PC-9 (cell line): ENCODE measurements at regions not wholly inside any gene's neighbourhood (a gene's known extent, or its start where the extent isn't known, plus 50 kb on each side); places are given as distances from the start of the nearest gene placed in this dataset.
"Not testable (repeated sequence)": the region's sequence is repeated elsewhere in the genome, so short reads cannot be mapped to it uniquely, and the experiment has no call there.

Experiments used
- BruUV-seq: library from RNA; stranded (reverse); fragments of 400-500 nt; replicated peaks from 2 replicates; lab custom pipeline; 2021; lab: Mats Ljungman, UMichigan
- CTCF ChIA-PET: fragments of 300-600 bp; sonication (Branson Sonifier 250); formaldehyde crosslinking; loops from one replicate; lab custom pipeline; 2022; ENCODE audit warnings: antibody characterized with exemption; lab: Charles Lee
- POLR2A ChIA-PET: fragments of 300-600 bp; sonication (Branson Sonifier 250); formaldehyde crosslinking; loops from one replicate; lab custom pipeline; 2022; ENCODE audit warnings: antibody characterized with exemption; ENCODE audit not compliant: unreplicated experiment; lab: Charles Lee
- DNase-seq, 2 experiments: peaks; one replicate each; pipeline versions ENCODE4 v3.0.0 to v3.0.0-alpha.2; 2015 to 2022; ENCODE audit warnings: mixed read lengths in 1 of 2
- H2AFZ ChIP-seq: fragments of 200-600 bp; sonication (generic); 2 replicates; pipeline ENCODE4 v1.8.1; 2017; ENCODE audit warnings: antibody characterized with exemption
- H3F3A ChIP-seq: fragments of 200-600 bp; sonication (generic); 2 replicates; pipeline ENCODE4 v1.8.1; 2017; ENCODE audit warnings: antibody characterized with exemption, mild to moderate bottlenecking, low read depth; ENCODE audit not compliant: insufficient read depth
- H3K27ac ChIP-seq: fragments of 200-600 bp; sonication (generic); 2 replicates; pipeline ENCODE4 v1.6.1; 2016; ENCODE audit warnings: mixed run types
- H3K27me3 ChIP-seq: fragments of 200-600 bp; sonication (generic); 2 replicates; pipeline ENCODE4 v1.6.1; 2016; ENCODE audit warnings: low read depth, mixed run types; ENCODE audit not compliant: insufficient read depth
- H3K36me3 ChIP-seq: fragments of 200-600 bp; sonication (generic); 2 replicates; pipeline ENCODE4 v1.6.1; 2016; ENCODE audit warnings: low read depth, mixed run types
- H3K4me1 ChIP-seq: fragments of 200-600 bp; sonication (generic); replicated peaks from 2 replicates; pipeline ENCODE4 v1.6.1; 2016; ENCODE audit warnings: mixed run types; ENCODE audit not compliant: insufficient read depth
- H3K4me2 ChIP-seq: fragments of 200-600 bp; sonication (generic); 2 replicates; pipeline ENCODE4 v1.6.1; 2017; ENCODE audit warnings: mixed run types
- H3K4me3 ChIP-seq: fragments of 200-600 bp; sonication (generic); 2 replicates; pipeline ENCODE4 v1.6.1; 2016; ENCODE audit warnings: mixed run types
- H3K79me2 ChIP-seq: fragments of 200-600 bp; sonication (generic); 2 replicates; pipeline ENCODE4 v1.6.1; 2017; ENCODE audit warnings: low read depth, mixed run types
- H3K9me2 ChIP-seq: fragments of 200-600 bp; sonication (generic); 2 replicates; pipeline ENCODE4 v1.8.1; 2017; ENCODE audit warnings: mild to moderate bottlenecking; ENCODE audit not compliant: insufficient read depth
- H3K9me3 ChIP-seq: fragments of 200-600 bp; sonication (generic); 2 replicates; pipeline ENCODE4 v1.8.1; 2016; ENCODE audit warnings: low read depth; ENCODE audit not compliant: insufficient read depth
- H4K20me1 ChIP-seq: fragments of 200-600 bp; sonication (generic); 2 replicates; pipeline ENCODE4 v1.8.1; 2017; ENCODE audit not compliant: insufficient read depth
- CTCF ChIP-seq: fragments of 200-600 bp; sonication (generic); conservative IDR thresholded peaks from 2 replicates; pipeline ENCODE4 v1.6.1; 2017; ENCODE audit warnings: mixed run types, antibody characterized with exemption, mild to moderate bottlenecking, moderate library complexity
- EZH2 ChIP-seq: fragments of 200-600 bp; sonication (generic); IDR thresholded peaks from 2 replicates; pipeline ENCODE4 v1.8.0; 2017; ENCODE audit warnings: antibody characterized with exemption, low read depth
- intact Hi-C: fragments of 100-400 bp; cut with micrococcal nuclease; formaldehyde crosslinking; loops from one replicate; pipeline ENCODE4 v1.10.0; 2022; ENCODE audit not compliant: unreplicated experiment

DNA sequence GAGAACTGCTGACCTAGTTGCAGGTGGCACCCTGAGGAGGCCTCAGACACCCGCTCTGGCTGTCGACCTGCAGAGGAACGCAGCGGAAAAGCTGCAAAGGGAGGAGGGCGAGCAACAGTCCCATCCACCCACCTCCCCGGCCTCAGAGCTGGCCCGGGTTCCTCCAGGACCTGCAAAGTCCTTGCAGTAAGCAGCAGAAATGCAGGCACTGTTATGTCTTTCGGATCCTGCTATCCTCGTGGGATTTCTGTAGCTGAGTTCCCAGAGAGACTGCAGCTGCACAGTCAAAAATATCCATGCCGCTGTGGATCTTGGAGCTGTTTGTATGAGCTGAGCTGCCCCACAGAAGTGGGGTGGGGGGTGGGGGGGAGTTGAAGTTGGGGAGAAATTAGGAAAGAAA lies 251.3 kb downstream of the ANKRD60 start:
- no peaks in the 10 kb centered on the region for H3K36me3 ChIP-seq
- no peak for DNase-seq
- no peak overlapping the region for H3K4me2 ChIP-seq
- intact Hi-C loops: no loop called here
- no peaks in the 10 kb centered on the region for H3K4me1 ChIP-seq
- TF ChIP-seq CTCF: no peak
- no peak for TF ChIP-seq EZH2
- H3F3A ChIP-seq: no peaks in the 10 kb centered on the region
- H3K9me2 ChIP-seq: no peaks in the 10 kb centered on the region
- H2AFZ ChIP-seq: no peak overlapping the region
- ChIA-PET POLR2A (no interaction called here), CTCF (no interaction called here)
- no peak overlapping the region for H3K4me3 ChIP-seq
- no peak overlapping the region for H3K27ac ChIP-seq
- no TSS peak for BruUV-seq
- H3K27me3 ChIP-seq: no peaks in the 10 kb centered on the region
- H4K20me1 ChIP-seq: no peaks in the 10 kb centered on the region
- no peaks in the 10 kb centered on the region for H3K9me3 ChIP-seq
- no peaks in the 10 kb centered on the region for H3K79me2 ChIP-seq

DNA sequence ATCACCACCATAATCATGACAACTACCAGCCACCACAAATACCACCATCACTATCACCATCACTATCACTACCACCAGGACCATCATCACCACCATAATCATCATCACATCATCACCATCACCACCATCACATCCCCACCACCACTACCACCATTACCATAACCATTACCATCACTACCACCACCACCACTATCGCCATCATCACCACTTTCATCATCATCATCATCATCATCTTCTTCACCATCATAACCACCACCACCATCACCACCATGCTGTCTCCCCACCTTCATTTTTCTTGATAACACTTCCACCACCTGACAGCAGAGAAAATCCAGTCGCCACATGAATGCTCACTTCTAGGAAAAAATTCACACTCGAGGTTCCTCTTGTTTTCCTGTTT lies 253.6 kb downstream of the ANKRD60 start:
- no peak for DNase-seq
- H3K9me2 ChIP-seq: no peaks in the 10 kb centered on the region
- no peak overlapping the region for H2AFZ ChIP-seq
- H3K27me3 ChIP-seq: no peaks in the 10 kb centered on the region
- no peaks in the 10 kb centered on the region for H4K20me1 ChIP-seq
- H3K27ac ChIP-seq: no peak overlapping the region
- intact Hi-C loops: no loop called here
- H3K4me3 ChIP-seq: no peak overlapping the region
- H3K36me3 ChIP-seq: no peaks in the 10 kb centered on the region
- H3F3A ChIP-seq: no peaks in the 10 kb centered on the region
- BruUV-seq: no TSS peak
- ChIA-PET POLR2A (interaction anchor here (0.6 kb wide), 1 partner anchor 332 kb away, joined by 5 read pairs; no protein-coding TSS in a partner anchor), CTCF (no interaction called here)
- H3K9me3 ChIP-seq: no peaks in the 10 kb centered on the region
- no peaks in the 10 kb centered on the region for H3K79me2 ChIP-seq
- H3K4me1 ChIP-seq: no peaks in the 10 kb centered on the region
- TF ChIP-seq EZH2 (no peak), CTCF (no peak)
- H3K4me2 ChIP-seq: no peak overlapping the region

DNA sequence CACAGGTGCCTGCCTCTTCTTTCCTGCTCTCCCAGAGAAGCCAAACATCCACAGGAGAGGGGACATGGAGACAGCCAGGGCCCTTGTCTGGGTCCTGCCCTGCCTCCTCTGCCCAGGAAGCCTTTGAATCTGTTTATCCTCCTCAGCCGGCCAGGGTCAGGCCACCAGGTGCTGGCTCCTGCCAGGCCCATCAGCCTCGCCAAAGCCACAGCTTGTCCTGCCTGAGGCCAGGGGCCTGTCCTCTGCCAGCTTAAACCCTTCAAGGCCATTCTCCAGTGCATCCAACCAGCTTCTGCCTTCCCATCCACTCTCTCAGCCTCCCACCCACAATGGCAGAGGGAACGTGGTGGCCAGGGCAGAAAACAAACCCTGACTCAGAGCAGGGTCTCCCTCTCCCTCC lies 254.6 kb downstream of the ANKRD60 start:
- TF ChIP-seq EZH2 (no peak), CTCF (no peak)
- Histone ChIP-seq H4K20me1 (no peaks in the 10 kb centered on the region), H3K27me3 (no peaks in the 10 kb centered on the region), H3K4me3 (no peak overlapping the region), H2AFZ (no peak overlapping the region), H3K4me2 (no peak overlapping the region), H3K9me3 (no peaks in the 10 kb centered on the region), H3F3A (no peaks in the 10 kb centered on the region), H3K9me2 (no peaks in the 10 kb centered on the region), H3K36me3 (no peaks in the 10 kb centered on the region), H3K27ac (no peak overlapping the region), H3K4me1 (no peaks in the 10 kb centered on the region), H3K79me2 (no peaks in the 10 kb centered on the region)
- intact Hi-C loops: no loop called here
- ChIA-PET POLR2A (no interaction called here), CTCF (interaction anchor here (0.6 kb wide), 2 partner anchors 203 to 206 kb away, joined by 3 to 4 read pairs; no protein-coding TSS in a partner anchor)
- BruUV-seq: no TSS peak
- no peak for DNase-seq

DNA sequence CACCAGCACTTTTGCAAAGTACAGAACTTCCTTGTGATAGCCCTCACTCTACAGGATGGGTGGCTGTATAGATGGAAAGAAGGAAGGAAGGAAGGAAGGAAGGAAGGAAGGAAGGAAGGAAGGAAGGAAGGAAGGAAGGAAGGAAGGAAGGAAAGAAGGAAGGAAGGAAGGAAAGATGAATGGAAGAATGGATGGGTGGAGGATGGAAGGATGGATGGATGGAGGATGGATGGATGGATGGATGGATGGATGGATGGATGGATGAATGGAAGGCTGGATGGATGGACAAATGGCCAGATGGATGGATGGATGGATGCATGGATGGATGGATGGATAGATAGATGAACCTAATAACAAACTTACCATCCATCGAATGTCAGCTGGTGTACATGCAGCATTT lies 256.9 kb downstream of the ANKRD60 start:
- H3F3A ChIP-seq, BruUV-seq, intact Hi-C loops, H3K27me3 ChIP-seq, H3K9me3 ChIP-seq, DNase-seq, H4K20me1 ChIP-seq, H3K79me2 ChIP-seq, POLR2A ChIA-PET, H3K9me2 ChIP-seq, H3K4me2 ChIP-seq, H3K4me3 ChIP-seq, CTCF ChIA-PET, H2AFZ ChIP-seq, H3K27ac ChIP-seq, H3K36me3 ChIP-seq, H3K4me1 ChIP-seq: not testable (repeated sequence)
